Right forelimb (tissue), 1 donor: ENCODE measurements at regions not wholly inside any gene's neighbourhood (a gene's known extent, or its start where the extent isn't known, plus 50 kb on each side); places are given as distances from the start of the nearest gene placed in this dataset.

ENCODE experiments used
- DNase-seq: peaks from one replicate; pipeline ENCODE4 v3.0.0-alpha.2; 2018

- no peak for DNase-seq
Measured at GRCh38 chr1:62370594-62370993, 51.4 kb upstream of the KANK4 start.

- DNase-seq, result no peak
Measured at GRCh38 chr1:62371375-62371774, 52.1 kb upstream of the KANK4 start.

GRCh38 chr1:62373221-62373620 is 54.0 kb upstream of the KANK4 start:
- DNase-seq, result no peak

DNA sequence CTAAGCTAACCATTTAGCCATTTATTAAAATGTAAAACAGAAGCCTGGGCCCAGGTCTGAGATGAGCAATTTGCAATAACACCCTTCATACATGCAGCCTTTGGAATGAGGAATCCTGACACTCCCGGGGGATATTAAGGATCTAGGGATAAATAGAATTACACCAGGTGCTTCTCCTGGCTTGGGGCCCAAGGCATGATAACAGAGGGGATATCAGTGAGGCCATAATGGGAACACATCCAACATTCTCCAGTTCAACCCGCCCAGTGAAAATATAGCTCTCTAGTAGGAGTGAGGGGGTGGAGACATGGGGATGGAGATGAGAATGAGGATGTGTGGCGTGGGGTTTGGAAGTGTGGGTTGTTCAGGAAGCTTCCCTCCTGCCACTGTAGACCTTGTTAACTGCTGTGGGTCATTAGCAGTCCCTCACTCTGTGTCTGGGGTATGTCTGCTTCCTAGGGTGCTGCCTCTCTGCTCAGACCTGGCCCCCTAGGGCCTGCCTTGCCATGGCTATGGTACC is 57.9 kb upstream of the KANK4 start:
- no peak for DNase-seq

DNA sequence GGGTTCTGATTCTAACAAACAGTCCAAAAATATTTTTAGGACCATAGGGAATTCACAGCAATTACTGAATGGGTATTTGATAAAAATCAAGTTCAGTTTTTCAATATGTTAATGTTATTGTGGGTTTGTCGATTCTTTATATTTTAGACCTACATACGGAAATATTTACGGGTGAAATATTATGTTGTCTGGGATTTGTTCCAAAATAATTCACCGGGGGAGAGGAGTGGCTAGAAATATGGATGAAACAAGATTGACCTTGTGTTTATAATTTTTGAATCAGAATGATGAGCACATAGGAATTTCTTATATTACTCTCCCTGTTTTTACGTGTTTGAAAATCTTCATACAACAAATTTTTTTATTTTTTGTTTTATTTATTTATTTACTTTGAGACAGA is 56.7 kb upstream of the USP1 start:
- DNase-seq, result no peak

DNA sequence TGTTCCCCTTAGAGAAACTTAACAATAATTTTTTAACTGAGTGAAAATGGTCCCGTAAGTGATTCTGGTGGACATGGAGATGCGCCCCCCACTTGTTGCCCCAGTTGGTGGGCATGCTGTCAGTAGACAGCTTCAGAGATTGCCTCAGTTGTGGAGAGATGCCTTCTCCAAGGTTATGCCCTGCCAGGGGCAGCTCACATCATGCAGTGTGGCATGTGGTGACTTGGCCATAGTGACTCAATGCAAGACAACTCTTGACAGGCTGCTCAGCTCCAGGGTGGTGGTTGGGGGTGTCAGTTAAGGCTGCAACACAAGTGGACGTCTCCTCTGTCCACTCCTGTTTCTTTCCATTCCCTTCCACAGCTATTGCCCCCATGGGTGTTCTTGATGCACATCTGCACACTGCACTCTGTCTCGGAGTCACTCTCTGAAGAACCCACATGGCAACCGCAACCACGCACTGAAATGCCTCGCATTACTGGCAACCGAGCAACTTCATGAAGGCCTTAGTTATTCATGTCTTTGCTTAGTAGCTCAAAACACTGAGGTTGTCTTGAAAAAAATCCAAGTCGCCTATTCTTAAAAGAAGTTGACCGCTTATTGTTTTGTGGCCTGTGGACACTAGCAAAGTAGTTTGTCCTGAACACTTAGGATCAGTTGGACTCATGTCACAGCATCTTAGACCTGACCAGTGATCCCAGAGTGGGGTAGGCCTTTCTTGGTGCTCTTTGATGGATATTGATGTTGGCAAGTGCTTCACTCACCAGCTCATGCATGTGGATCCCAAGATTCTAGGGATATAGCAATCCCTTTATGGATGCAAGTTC is 54.8 kb upstream of the USP1 start:
- no peak for DNase-seq

GRCh38 chr1:62382658-62382955 is 54.2 kb upstream of the USP1 start:
- no peak for DNase-seq

DNA sequence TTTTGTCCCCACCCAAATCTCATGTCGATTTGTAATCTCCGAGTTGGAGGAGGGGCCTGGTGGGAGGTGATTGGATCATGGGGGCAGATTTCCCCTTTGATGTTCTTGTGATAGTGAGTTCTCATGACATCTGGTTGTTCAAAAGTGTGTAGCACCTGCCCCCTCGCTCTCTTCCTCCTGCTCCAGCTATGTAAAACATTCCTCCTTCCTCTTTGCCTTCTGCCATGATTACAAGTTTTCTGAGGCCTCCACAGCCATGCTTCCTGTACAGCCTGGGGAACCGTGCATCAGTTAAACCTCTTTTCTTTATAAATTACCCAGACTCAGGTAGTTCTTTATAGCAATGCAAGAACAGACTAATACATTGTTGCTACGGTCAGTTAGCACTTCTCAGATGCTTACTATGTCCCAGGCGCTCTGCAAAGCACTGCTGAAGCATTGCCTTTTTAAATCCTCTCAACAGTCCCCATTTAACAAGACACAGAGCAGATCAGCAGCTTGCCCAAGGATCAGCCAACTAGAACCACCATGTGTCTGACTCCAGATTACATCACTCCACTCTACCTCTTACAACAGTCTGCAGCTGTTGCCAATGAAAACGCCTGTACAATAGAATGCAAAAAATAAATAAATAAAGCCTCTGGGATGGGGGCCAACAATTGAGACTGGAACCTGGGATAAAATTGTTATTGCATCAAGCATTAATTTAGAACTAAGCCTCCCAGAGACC is 52.4 kb upstream of the USP1 start:
- DNase-seq, result peak; percentile 62

GRCh38 chr1:62385923-62386322 is 50.9 kb upstream of the USP1 start:
- no peak for DNase-seq

DNA sequence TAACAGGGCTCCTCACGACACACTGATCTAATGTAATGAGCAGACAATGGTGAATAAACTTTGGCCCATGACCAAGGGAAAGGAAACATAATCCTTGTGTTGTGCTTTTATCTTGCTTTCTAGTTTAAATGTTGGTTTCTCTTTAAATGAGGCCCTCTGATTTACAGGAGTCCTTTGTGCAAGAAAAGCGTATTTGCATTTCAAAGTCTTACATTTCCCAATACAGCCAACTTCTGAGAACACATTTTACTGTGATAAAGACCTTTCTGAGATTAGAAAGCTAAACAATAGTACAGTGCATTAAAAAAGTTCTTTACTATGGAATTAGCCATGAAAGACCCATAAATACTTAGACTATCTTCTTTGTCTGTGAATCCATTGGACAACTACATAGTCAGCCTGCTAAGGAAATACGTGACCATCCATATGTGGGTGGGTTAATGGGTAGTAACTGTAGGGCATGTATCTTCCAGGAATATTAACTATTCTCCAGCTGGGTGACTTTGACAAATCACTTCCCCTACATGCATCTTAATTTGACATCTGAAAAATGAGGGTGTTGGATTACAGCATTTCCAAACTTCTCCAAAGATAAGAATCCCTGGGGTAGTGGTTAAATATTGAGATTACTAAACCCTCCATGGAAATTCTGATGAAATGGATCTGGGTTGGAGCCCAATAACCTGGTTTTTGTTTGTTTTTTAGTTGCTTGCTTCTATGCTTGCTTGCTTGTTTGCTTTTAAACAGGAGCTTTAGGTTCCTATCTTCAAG is 50.3 kb upstream of the USP1 start:
- no peak for DNase-seq
